GM23338 (cell line): ENCODE measurements at regions not wholly inside any gene's neighbourhood (a gene's known extent, or its start where the extent isn't known, plus 50 kb on each side); places are given as distances from the start of the nearest gene placed in this dataset.

Experiments used
- ATAC-seq: fragments of 200-7000 bp; cut with Tn5 transposase; 3 replicates; pipeline ENCODE4 v1.9.1; 2020
- DNase-seq: peaks from one replicate; pipeline ENCODE4 v3.0.0-alpha.2; 2015; ENCODE audit warnings: low spot score
- H2AFZ ChIP-seq: fragments of 200-600 bp; sonication (generic); 2 replicates; pipeline ENCODE4 v1.8.0; 2016; ENCODE audit warnings: antibody characterized with exemption, mild to moderate bottlenecking, moderate library complexity
- H3F3A ChIP-seq: fragments of 200-600 bp; sonication (generic); replicated peaks from 2 replicates; pipeline ENCODE4 v1.8.0; 2017; ENCODE audit warnings: antibody characterized with exemption, mixed run types, low read depth
- H3K27ac ChIP-seq: fragments of 200-600 bp; sonication (generic); 2 replicates; pipeline ENCODE4 v1.6.1; 2016; ENCODE audit warnings: low read depth
- H3K27me3 ChIP-seq: fragments of 200-600 bp; sonication (generic); 2 replicates; pipeline ENCODE4 v1.8.0; 2016; ENCODE audit warnings: mild to moderate bottlenecking, mixed run types, moderate library complexity; ENCODE audit not compliant: insufficient read depth
- H3K36me3 ChIP-seq: fragments of 200-600 bp; sonication (generic); 2 replicates; pipeline ENCODE4 v1.8.0; 2016; ENCODE audit warnings: mild to moderate bottlenecking; ENCODE audit not compliant: insufficient read depth
- H3K4me1 ChIP-seq: fragments of 200-600 bp; sonication (generic); 2 replicates; pipeline ENCODE4 v1.8.0; 2016; ENCODE audit warnings: mild to moderate bottlenecking, moderate library complexity; ENCODE audit not compliant: insufficient read depth
- H3K4me2 ChIP-seq: fragments of 200-600 bp; sonication (generic); 2 replicates; pipeline ENCODE4 v1.7.1; 2017; ENCODE audit warnings: mixed run types
- H3K4me3 ChIP-seq: fragments of 200-600 bp; sonication (generic); 2 replicates; pipeline ENCODE4 v1.6.1; 2016; ENCODE audit warnings: mixed run types
- H3K79me2 ChIP-seq: fragments of 200-600 bp; sonication (generic); replicated peaks from 2 replicates; pipeline ENCODE4 v1.8.0; 2017; ENCODE audit warnings: mild to moderate bottlenecking; ENCODE audit not compliant: insufficient read depth
- H3K9me2 ChIP-seq: fragments of 200-600 bp; sonication (generic); 2 replicates; pipeline ENCODE4 v1.8.0; 2017; ENCODE audit not compliant: insufficient read depth
- H4K20me1 ChIP-seq: fragments of 200-600 bp; sonication (generic); replicated peaks from 2 replicates; pipeline ENCODE4 v1.8.0; 2017; ENCODE audit warnings: mild to moderate bottlenecking; ENCODE audit not compliant: insufficient read depth
- H3K27ac Mint-ChIP-seq: 2 replicates; pipeline ENCODE4 v1.8.0; 2020; ENCODE audit warnings: inconsistent platforms, mild to moderate bottlenecking, moderate library complexity, mixed read lengths
- H3K27me3 Mint-ChIP-seq: 3 replicates; pipeline ENCODE4 v1.8.0; 2022; ENCODE audit warnings: low read depth, mild to moderate bottlenecking, moderate library complexity, mixed read lengths, inconsistent platforms; ENCODE audit not compliant: insufficient read depth, poor library complexity
- H3K36me3 Mint-ChIP-seq: 3 replicates; pipeline ENCODE4 v1.8.0; 2021; ENCODE audit warnings: low read depth, mild to moderate bottlenecking, inconsistent platforms, moderate library complexity, mixed read lengths
- H3K4me1 Mint-ChIP-seq: 3 replicates; pipeline ENCODE4 v1.8.0; 2020; ENCODE audit warnings: mild to moderate bottlenecking, inconsistent platforms, mixed read lengths
- H3K4me3 Mint-ChIP-seq: 3 replicates; pipeline ENCODE4 v1.8.0; 2021; ENCODE audit warnings: moderate library complexity, mild to moderate bottlenecking, inconsistent platforms, mixed read lengths
- H3K9me3 Mint-ChIP-seq: 3 replicates; pipeline ENCODE4 v1.8.0; 2020; ENCODE audit warnings: moderate library complexity, mild to moderate bottlenecking, inconsistent platforms, mixed read lengths
- CTCF ChIP-seq, 2 experiments: fragments of 200-600 bp in 1 of 2; sonication (generic) in 1 of 2; conservative IDR thresholded peaks; 2 replicates each; pipeline versions ENCODE4 v1.5.1 to v1.6.1; 2016 to 2017; ENCODE audit warnings: antibody characterized with exemption in 2 of 2, low read depth in 2 of 2, mild to moderate bottlenecking in 2 of 2, moderate library complexity in 1 of 2
- EZH2 ChIP-seq: fragments of 200-600 bp; sonication (generic); IDR thresholded peaks from one replicate; pipeline ENCODE4 v1.8.0; 2017; ENCODE audit warnings: antibody characterized with exemption, mild to moderate bottlenecking, low read depth; ENCODE audit not compliant: unreplicated experiment
- JUNB ChIP-seq: IDR thresholded peaks from one replicate; pipeline ENCODE4 v1.6.1; 2016; ENCODE audit warnings: antibody characterized with exemption; ENCODE audit not compliant: unreplicated experiment
- POLR2AphosphoS5 ChIP-seq: IDR thresholded peaks from 2 replicates; pipeline ENCODE4 v1.6.1; 2016; ENCODE audit warnings: antibody characterized with exemption, low read depth
- ZNF114 ChIP-seq: fragments of 250-450 bp; sonication (Bioruptor Pico); IDR thresholded peaks from 2 replicates; pipeline ENCODE4 v1.5.0; 2020; ENCODE audit warnings: mild to moderate bottlenecking, moderate library complexity
- ZNF331 ChIP-seq: fragments of 250-450 bp; sonication (Bioruptor Pico); IDR thresholded peaks from 2 replicates; pipeline ENCODE4 v1.5.0; 2020; ENCODE audit warnings: low read depth, mild to moderate bottlenecking, moderate library complexity
- TF ChIP-seq, protein P1 (sequence below): fragments of 250-450 bp; sonication (Bioruptor Pico); IDR thresholded peaks from 2 replicates; pipeline ENCODE4 v1.5.0; 2020; ENCODE audit warnings: mild to moderate bottlenecking, moderate library complexity

- no peaks in the 10 kb centered on the region for H3K36me3 ChIP-seq
- no peak overlapping the region for H3K4me3 Mint-ChIP-seq
- H3F3A ChIP-seq, result no peaks in the 10 kb centered on the region
- peaks cover 24% of the 10 kb centered on the region; the same call in 1 of the 2 replicates for H3K9me2 ChIP-seq
- no peak overlapping the region for H3K4me3 ChIP-seq
- no peak overlapping the region for H3K27ac ChIP-seq
- no peaks in the 10 kb centered on the region for H3K4me1 ChIP-seq
- no peak overlapping the region for H2AFZ ChIP-seq
- TF ChIP-seq CTCF (conservative IDR thresholded peaks at IDR 0.05; ENCODE audit: low read depth in 2 of 2) (no peak), ZNF331 (CRISPR knock-in tag) (no peak)
- H3K4me1 Mint-ChIP-seq, result no peaks in the 10 kb centered on the region
- no peak overlapping the region for H3K27ac Mint-ChIP-seq
- ATAC-seq, result no peak
- H3K4me2 ChIP-seq, result no peak overlapping the region
- no peaks in the 10 kb centered on the region for H3K79me2 ChIP-seq
- no peaks in the 10 kb centered on the region for H3K36me3 Mint-ChIP-seq
- no peak for DNase-seq
- H3K27me3 Mint-ChIP-seq, result peaks cover 1% of the 10 kb centered on the region
- peaks cover 3% of the 10 kb centered on the region; the same call in 2 of the 3 replicates for H3K9me3 Mint-ChIP-seq
- no peaks in the 10 kb centered on the region for H4K20me1 ChIP-seq
- no peaks in the 10 kb centered on the region for H3K27me3 ChIP-seq
Observed at GRCh38 chr3:135329479-135329878, 534.4 kb downstream of the EPHB1 start.

- Mint-ChIP-seq H3K9me3 (peaks cover 4% of the 10 kb centered on the region), H3K27ac (no peak overlapping the region), H3K36me3 (no peaks in the 10 kb centered on the region), H3K27me3 (peaks cover 3% of the 10 kb centered on the region), H3K4me3 (no peak overlapping the region), H3K4me1 (no peaks in the 10 kb centered on the region)
- no peak for DNase-seq
- no peaks in the 10 kb centered on the region for H3K27me3 ChIP-seq
- peaks cover 8% of the 10 kb centered on the region for H3K9me2 ChIP-seq
- H3K27ac ChIP-seq, result no peak overlapping the region
- TF ChIP-seq JUNB (no peak), EZH2 (no peak), ZNF114 (no peak), POLR2AphosphoS5 (no peak)
- TF ChIP-seq, protein P1, sequence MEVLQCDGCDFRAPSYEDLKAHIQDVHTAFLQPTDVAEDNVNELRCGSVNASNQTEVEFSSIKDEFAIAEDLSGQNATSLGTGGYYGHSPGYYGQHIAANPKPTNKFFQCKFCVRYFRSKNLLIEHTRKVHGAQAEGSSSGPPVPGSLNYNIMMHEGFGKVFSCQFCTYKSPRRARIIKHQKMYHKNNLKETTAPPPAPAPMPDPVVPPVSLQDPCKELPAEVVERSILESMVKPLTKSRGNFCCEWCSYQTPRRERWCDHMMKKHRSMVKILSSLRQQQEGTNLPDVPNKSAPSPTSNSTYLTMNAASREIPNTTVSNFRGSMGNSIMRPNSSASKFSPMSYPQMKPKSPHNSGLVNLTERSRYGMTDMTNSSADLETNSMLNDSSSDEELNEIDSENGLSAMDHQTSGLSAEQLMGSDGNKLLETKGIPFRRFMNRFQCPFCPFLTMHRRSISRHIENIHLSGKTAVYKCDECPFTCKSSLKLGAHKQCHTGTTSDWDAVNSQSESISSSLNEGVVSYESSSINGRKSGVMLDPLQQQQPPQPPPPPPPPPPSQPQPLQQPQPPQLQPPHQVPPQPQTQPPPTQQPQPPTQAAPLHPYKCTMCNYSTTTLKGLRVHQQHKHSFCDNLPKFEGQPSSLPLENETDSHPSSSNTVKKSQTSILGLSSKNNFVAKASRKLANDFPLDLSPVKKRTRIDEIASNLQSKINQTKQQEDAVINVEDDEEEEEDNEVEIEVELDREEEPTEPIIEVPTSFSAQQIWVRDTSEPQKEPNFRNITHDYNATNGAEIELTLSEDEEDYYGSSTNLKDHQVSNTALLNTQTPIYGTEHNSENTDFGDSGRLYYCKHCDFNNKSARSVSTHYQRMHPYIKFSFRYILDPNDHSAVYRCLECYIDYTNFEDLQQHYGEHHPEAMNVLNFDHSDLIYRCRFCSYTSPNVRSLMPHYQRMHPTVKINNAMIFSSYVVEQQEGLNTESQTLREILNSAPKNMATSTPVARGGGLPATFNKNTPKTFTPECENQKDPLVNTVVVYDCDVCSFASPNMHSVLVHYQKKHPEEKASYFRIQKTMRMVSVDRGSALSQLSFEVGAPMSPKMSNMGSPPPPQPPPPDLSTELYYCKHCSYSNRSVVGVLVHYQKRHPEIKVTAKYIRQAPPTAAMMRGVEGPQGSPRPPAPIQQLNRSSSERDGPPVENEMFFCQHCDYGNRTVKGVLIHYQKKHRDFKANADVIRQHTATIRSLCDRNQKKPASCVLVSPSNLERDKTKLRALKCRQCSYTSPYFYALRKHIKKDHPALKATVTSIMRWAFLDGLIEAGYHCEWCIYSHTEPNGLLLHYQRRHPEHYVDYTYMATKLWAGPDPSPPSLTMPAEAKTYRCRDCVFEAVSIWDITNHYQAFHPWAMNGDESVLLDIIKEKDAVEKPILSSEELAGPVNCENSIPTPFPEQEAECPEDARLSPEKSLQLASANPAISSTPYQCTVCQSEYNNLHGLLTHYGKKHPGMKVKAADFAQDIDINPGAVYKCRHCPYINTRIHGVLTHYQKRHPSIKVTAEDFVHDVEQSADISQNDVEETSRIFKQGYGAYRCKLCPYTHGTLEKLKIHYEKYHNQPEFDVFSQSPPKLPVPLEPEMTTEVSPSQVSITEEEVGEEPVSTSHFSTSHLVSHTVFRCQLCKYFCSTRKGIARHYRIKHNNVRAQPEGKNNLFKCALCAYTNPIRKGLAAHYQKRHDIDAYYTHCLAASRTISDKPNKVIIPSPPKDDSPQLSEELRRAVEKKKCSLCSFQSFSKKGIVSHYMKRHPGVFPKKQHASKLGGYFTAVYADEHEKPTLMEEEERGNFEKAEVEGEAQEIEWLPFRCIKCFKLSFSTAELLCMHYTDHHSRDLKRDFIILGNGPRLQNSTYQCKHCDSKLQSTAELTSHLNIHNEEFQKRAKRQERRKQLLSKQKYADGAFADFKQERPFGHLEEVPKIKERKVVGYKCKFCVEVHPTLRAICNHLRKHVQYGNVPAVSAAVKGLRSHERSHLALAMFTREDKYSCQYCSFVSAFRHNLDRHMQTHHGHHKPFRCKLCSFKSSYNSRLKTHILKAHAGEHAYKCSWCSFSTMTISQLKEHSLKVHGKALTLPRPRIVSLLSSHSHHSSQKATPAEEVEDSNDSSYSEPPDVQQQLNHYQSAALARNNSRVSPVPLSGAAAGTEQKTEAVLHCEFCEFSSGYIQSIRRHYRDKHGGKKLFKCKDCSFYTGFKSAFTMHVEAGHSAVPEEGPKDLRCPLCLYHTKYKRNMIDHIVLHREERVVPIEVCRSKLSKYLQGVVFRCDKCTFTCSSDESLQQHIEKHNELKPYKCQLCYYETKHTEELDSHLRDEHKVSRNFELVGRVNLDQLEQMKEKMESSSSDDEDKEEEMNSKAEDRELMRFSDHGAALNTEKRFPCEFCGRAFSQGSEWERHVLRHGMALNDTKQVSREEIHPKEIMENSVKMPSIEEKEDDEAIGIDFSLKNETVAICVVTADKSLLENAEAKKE (CRISPR knock-in tag), result no peak
- H3K4me3 ChIP-seq, result no peak overlapping the region
- no peaks in the 10 kb centered on the region for H3K79me2 ChIP-seq
- ATAC-seq, result no peak
- no peaks in the 10 kb centered on the region for H3F3A ChIP-seq
- no peak overlapping the region for H3K4me2 ChIP-seq
- H3K4me1 ChIP-seq, result no peaks in the 10 kb centered on the region
- H4K20me1 ChIP-seq, result no peaks in the 10 kb centered on the region
- H3K36me3 ChIP-seq, result no peaks in the 10 kb centered on the region
- no peak overlapping the region for H2AFZ ChIP-seq
Observed at GRCh38 chr3:135337192-135337591, 542.1 kb downstream of the EPHB1 start.
